ENCODE measurements at regions not wholly inside any gene's neighbourhood (a gene's known extent, or its start where the extent isn't known, plus 50 kb on each side); places are given as distances from the start of the nearest gene placed in this dataset.

DNA sequence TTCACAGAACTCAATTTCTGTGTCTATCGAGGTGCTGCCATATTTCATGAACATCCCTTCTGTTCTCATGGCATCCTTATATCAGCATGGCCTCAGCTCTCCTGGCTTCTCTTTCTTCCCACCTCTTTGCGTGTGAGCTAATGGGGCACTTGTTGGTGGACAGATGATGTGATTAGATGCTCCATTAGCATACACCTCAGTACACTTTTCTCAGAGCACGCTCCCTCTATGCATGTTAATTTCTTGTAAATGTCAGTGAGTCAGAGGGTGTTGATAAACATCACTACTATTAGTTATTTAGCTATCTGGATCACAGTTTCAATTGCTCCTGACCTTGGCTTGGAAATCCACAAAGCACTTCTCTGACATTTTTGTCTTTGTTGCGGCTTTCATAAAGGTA lies 159.4 kb downstream of the CD8B2 start:
- no peak overlapping the region for H3K4me3 ChIP-seq (ENCODE audit: low read depth, poor library complexity, severe bottlenecking)
- intact Hi-C loops (cut with DNase I; ENCODE audit: low total_unique reads) = no loop called here
- WGBS, 2 donors = 62 to 63% methylated on average over 4 of the region's 4 CpGs
- no peak for DNase-seq (ENCODE audit: low spot score in 2 of 2)
- TF ChIP-seq, protein P1, sequence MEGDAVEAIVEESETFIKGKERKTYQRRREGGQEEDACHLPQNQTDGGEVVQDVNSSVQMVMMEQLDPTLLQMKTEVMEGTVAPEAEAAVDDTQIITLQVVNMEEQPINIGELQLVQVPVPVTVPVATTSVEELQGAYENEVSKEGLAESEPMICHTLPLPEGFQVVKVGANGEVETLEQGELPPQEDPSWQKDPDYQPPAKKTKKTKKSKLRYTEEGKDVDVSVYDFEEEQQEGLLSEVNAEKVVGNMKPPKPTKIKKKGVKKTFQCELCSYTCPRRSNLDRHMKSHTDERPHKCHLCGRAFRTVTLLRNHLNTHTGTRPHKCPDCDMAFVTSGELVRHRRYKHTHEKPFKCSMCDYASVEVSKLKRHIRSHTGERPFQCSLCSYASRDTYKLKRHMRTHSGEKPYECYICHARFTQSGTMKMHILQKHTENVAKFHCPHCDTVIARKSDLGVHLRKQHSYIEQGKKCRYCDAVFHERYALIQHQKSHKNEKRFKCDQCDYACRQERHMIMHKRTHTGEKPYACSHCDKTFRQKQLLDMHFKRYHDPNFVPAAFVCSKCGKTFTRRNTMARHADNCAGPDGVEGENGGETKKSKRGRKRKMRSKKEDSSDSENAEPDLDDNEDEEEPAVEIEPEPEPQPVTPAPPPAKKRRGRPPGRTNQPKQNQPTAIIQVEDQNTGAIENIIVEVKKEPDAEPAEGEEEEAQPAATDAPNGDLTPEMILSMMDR (IDR thresholded peaks at IDR 0.05) = no peak
- TF ChIP-seq POLR2A (IDR thresholded peaks at IDR 0.05) = no peak

DNA sequence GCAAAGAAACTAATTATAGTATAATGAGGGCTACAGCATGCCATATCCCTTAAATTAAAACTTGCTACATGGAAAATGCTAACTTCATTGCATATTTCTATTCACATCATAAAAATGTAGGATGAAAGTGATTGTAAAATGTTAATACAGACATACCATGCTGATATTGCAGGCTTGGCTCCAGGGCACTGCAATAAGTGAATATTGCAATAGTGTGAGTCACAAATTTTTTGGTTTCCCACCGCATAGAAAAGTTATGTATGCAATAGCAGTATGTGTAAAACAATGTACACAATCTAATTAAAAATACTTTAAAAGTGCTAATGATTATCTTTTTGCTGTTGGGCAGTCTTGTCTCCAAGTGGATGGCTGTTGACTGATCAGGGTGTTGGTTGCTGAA lies 162.1 kb downstream of the CD8B2 start:
- no peak for DNase-seq (ENCODE audit: low spot score in 2 of 2)
- intact Hi-C loops (cut with DNase I; ENCODE audit: low total_unique reads) = no loop called here
- 54 to 59% methylated on average over 1 of the region's 1 CpG for WGBS, 2 donors
- no peak for TF ChIP-seq POLR2A (IDR thresholded peaks at IDR 0.05)
- TF ChIP-seq, protein P1 (IDR thresholded peaks at IDR 0.05) = no peak
- no peak overlapping the region for H3K4me3 ChIP-seq (ENCODE audit: low read depth, poor library complexity, severe bottlenecking)

DNA sequence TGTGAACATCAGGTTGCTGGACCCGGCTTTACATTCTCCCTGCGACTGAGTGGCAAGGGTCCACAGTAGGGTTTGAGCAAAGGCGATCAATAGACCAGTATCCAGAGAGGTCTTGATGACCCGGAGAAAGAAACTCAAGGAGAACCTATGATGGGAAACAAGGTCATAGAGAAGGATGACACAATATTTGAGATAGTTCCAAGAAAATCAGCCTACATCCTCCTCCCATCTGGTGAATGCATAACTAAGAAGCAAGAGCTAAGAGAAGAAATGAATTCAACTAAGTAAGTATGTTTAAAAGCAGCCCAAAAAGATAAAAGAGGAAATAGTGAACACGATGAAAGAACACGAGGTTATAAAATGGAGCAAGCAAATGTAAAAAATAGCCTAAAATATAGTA lies 166.3 kb downstream of the CD8B2 start:
- intact Hi-C loops (cut with DNase I; ENCODE audit: low total_unique reads) = no loop called here
- 91 to 94% methylated on average over 6 of the region's 6 CpGs for WGBS, 2 donors
- TF ChIP-seq, protein P1 (IDR thresholded peaks at IDR 0.05) = no peak
- TF ChIP-seq POLR2A (IDR thresholded peaks at IDR 0.05) = no peak
- H3K4me3 ChIP-seq (ENCODE audit: low read depth, poor library complexity, severe bottlenecking) = no peak overlapping the region
- DNase-seq (ENCODE audit: low spot score in 2 of 2) = no peak

DNA sequence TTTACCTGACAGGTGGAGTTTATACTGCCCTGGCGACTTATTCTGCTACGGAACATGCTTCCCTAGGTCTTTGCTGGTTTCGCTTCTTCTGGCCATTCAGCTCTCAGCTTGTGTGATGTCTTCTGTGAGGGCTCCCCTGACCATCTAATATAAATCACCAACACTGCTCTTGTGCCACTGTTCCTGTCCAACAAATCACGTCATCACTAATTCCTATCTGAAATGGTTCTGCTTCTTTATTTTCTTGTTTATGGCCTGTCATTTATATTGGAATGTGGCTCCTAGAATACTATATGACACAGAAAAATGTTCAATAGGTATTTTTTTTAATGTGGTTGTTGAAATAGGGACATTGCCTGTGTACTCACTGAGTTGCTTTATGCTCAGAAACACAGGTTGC lies 171.5 kb downstream of the CD8B2 start:
- no peak overlapping the region for H3K4me3 ChIP-seq (ENCODE audit: low read depth, poor library complexity, severe bottlenecking)
- 94 to 95% methylated on average over 4 of the region's 4 CpGs for WGBS, 2 donors
- DNase-seq (ENCODE audit: low spot score in 2 of 2) = no peak
- intact Hi-C loops (cut with DNase I; ENCODE audit: low total_unique reads) = no loop called here
- TF ChIP-seq POLR2A (IDR thresholded peaks at IDR 0.05) = no peak
- TF ChIP-seq, protein P1 (IDR thresholded peaks at IDR 0.05) = no peak

DNA sequence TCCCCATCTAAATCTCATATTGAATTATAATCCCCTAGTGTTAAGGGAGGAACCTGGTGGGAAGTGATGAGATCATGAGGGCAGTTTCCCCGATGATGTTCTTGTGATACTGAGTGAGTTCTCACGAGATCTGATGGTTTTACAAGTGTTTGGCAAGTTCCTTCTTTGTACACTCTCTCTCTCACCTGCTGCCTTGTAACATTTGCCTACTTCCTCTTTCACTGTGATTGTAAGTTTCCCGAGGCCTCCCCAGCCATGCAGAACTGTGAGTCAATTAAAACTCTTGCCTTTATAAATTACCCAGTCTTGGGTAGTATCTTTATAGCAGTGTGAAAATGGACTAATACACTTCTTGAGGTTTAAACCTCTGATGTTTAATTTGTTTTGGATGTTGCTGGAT lies 177.5 kb downstream of the CD8B2 start:
- intact Hi-C loops (cut with DNase I; ENCODE audit: low total_unique reads) = no loop called here
- H3K4me3 ChIP-seq (ENCODE audit: low read depth, poor library complexity, severe bottlenecking) = no peak overlapping the region
- WGBS, 2 donors = 65 to 85% methylated on average over 3 of the region's 3 CpGs
- no peak for TF ChIP-seq POLR2A (IDR thresholded peaks at IDR 0.05)
- TF ChIP-seq, protein P1 (IDR thresholded peaks at IDR 0.05) = no peak
- DNase-seq (ENCODE audit: low spot score in 2 of 2) = no peak

DNA sequence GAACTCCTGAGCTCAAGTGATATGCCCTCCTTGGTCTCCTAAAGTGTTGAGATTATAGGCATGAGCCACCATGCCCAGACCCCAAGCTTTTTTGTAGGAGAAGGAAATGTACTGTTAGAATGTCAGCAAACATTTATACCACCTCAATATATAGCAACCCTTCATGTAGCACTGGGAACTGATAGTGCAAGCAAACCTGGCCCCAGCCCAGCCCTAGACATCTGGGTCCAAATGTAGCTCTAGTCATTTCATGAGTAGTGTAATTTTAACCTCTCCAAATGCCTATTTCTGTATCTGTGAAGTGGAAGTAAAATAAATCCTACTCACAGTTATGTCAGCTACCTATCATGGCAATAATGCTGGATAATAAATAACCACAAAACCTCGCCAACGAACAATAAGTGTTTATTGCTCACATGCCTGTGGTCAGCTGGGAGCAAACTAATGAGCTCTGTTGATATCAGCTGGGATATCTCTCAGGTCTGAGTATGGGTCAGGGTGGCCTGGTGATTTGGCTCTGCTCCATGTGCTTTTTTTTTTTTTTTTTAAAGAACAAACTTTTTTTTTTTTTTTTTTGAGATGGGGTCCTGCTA lies 180.4 kb downstream of the CD8B2 start:
- no peak overlapping the region for H3K4me3 ChIP-seq (ENCODE audit: low read depth, poor library complexity, severe bottlenecking)
- intact Hi-C loops (cut with DNase I; ENCODE audit: low total_unique reads) = no loop called here
- 81 to 92% methylated on average over 2 of the region's 2 CpGs for WGBS, 2 donors
- no peak for DNase-seq (ENCODE audit: low spot score in 2 of 2)
- TF ChIP-seq, protein P1 (IDR thresholded peaks at IDR 0.05) = no peak
- TF ChIP-seq POLR2A (IDR thresholded peaks at IDR 0.05) = no peak

Measured in lower leg skin (tissue), 4 donors.